NCI-H510A treated with DMSO at 0.1 percent for 48 hours (cell line): ENCODE measurements at regions not wholly inside any gene's neighbourhood (a gene's known extent, or its start where the extent isn't known, plus 50 kb on each side); places are given as distances from the start of the nearest gene placed in this dataset.
"Not testable (repeated sequence)": the region's sequence is repeated elsewhere in the genome, so short reads cannot be mapped to it uniquely, and the experiment has no call there.

Source experiments
- DNase-seq: peaks from one replicate; lab custom pipeline; 2025; lab: John Stamatoyannopoulos, UW

DNA sequence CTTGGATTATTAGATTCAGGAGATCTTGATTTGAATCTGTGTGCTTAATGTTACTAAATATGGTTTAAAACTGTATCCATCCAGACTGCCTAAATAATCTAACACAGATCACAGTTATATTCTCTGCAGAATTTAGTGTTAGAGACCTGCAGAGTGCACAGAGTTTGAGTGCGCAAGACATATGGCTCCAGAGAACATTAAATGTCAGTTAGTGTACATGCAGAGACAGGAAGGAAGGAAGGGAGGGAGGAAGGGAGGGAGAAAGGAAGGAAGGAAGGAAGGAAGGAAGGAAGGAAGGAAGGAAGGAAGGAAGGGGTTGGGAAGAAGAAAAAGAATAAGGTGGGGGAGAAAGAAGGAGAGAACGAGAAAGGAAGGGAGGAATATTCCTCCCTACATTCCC is 210.0 kb upstream of the COX7C start:
- DNase-seq, result no peak

- no peak for DNase-seq
These were observed 206.1 kb upstream of the COX7C start for GRCh38 chr5:86411596-86411995.

DNA sequence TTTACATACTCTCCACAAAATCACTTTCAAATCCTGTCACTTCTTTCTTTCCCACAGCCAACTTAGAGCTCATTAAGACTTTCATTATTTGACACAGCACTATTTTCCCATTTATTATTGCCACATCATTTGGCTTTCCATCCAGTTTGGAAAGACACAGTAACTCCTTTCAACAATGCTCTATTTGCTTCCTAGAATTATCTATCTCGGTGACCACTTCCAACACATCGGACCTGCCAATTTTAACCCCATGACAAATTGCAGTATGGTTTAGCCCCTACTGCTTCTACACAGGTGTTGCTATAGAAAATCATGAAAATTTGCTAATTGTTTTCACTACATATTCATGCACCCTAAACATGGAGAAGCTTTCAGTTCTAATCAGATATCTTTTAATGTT is 190.6 kb upstream of the COX7C start:
- DNase-seq, result no peak

DNA sequence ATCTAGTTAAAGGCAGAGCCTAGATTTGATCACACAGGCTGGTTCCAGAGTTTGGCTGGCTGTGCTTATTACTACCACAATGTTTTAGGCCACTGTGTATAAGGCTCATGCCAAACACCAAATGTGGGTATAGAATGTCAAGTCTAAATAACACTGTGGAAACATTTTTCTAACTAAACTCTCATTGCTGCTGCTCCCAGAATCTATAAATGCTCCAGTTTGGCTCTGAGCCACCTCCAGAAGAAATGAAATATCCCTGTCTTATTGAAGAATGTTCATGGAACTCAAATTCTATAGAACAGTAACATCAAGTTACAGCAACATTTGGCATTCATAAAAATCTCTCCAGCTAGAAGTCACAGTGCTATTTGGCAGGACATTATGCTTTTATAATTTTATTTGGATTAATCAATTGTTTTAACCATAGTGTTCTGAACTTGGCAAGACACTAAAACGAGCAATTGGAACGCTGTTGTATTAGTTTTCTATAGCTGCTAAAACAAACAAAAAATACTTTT is 178.1 kb upstream of the COX7C start:
- DNase-seq, result no peak

- no peak for DNase-seq
These were observed 175.6 kb upstream of the COX7C start for GRCh38 chr5:86442036-86442745.

DNA sequence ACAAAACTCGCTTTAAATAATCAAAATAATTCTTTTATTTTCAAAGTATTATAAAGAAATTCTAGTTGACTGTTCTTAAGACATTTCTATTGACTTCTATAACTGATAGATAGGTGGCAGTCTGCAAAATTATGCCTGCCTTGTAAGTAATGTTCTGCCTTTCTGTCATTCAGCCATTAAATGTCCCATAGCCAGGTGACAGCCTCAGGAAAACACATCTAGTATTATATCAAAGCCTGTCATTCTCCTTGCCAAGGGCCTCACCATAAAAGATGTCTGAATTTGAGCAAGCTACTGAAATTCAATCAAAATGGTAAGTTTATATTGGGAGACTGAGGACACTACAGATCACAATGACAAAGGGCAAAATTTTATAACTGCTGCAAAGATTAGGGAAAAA is 170.4 kb upstream of the COX7C start:
- no peak for DNase-seq

- no peak for DNase-seq
These were observed 165.5 kb upstream of the COX7C start for GRCh38 chr5:86452251-86452650.

DNA sequence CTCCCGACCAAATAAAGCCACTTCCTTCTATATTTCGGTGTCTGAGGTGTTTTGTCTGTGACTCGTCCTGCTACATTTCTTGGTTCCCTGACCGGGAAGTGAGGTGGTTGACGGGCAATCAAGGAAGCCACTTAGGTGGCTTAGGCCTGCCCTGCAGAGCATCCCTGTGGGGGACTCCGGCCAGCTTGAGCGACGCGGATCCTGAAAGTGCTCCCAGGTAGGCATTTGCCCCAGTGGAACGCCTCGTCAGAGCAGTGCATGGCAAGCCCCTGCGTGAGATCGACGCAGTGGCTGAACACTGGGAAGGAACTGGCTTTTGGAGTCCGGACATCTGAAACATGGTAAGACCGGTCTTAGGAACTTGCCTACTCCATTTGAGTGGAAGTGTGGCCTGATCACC is 157.2 kb upstream of the COX7C start:
- DNase-seq, result no peak

DNA sequence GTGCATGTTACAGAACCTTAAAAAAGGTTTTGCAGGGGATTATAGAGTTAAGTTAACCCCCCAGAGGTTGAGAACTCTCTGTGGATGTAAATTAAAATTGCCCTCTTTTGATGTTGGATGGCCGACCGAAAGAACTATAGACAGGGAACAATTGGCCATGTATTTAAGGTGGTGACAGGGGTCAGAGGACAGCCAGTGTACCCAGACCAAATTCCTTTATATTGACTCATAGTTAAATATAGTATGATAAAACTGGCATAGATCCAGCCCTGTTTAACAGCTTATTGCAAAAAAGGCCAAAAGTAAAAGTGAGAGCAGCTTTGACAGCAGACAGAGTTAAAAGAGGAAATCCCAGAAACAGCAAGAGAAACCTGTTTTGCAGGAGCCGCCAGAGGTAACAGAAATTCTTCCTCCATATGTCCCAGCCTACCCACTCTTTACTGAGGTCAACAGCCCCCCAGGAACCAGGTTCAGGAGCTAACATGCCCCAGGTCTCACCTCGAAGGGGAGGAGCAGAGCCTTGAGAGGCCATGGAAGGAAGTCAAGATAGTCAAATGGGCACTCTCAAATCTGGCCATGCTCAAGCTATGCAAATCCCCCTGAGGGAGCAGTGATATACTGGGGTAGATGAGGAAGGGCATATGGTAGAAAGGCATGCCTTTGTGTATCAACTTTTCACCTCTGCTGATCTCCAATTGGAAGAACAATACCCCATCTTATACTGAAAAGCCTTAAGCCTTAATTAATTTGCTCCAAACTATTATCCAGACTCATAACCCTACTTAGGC is 156.4 kb upstream of the COX7C start:
- DNase-seq, result no peak

- DNase-seq, result no peak
These were observed 154.4 kb upstream of the COX7C start for GRCh38 chr5:86463339-86463738.

GRCh38 chr5:86465052-86465838 is 152.5 kb upstream of the COX7C start:
- no peak for DNase-seq

GRCh38 chr5:86466721-86467120 is 151.0 kb upstream of the COX7C start:
- DNase-seq, result not testable (repeated sequence)

- no peak for DNase-seq
These were observed 135.7 kb upstream of the COX7C start for GRCh38 chr5:86482008-86482407.

- no peak for DNase-seq
These were observed 124.0 kb upstream of the COX7C start for GRCh38 chr5:86493777-86494176.

GRCh38 chr5:86500947-86501346 is 116.8 kb upstream of the COX7C start:
- DNase-seq, result no peak

DNA sequence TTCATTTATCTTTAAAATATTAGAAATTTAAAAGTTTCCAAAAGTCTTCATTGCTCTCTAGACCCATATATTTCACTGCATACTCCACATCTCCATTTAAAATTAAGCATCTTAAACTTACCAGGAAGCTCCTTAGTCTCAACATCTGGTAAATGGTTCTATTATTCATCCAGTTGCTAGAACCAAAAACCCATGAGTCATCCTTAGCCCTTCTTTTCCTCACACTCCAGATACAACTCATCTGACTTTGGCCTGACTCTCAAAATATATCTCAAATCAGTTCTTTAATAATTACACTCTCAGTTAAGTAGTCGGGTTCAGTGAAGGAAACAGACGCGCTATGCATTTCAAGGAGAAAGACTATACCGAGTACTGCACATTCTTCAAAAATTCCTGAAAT is 110.2 kb upstream of the COX7C start:
- DNase-seq, result no peak

DNA sequence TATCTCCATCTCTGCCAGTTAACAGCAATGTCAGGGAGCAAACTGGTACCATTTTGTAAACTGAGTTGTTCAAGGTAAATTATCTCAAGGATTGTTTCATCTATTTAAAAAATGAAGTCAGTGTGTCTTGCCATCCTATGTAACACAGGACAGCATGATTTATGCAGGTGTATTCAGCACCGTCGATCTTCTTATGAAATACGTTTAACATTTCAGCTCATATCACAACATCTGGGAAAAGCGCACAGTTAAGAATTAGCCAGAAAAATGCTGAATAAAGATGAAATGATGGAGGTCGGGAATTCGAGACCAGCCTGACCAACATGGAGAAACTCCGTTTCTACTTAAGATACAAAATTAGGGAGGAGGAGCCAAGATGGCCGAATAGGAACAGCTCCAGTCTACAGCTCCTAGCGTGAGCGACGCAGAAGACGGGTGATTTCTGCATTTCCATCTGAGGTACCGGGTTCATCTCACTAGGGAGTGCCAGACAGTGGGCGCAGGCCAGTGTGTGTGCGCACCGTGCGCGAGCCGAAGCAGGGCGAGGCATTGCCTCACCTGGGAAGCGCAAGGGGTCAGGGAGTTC is 107.3 kb upstream of the COX7C start:
- not testable (repeated sequence) for DNase-seq

GRCh38 chr5:86523718-86524117 is 94.0 kb upstream of the COX7C start:
- no peak for DNase-seq

DNA sequence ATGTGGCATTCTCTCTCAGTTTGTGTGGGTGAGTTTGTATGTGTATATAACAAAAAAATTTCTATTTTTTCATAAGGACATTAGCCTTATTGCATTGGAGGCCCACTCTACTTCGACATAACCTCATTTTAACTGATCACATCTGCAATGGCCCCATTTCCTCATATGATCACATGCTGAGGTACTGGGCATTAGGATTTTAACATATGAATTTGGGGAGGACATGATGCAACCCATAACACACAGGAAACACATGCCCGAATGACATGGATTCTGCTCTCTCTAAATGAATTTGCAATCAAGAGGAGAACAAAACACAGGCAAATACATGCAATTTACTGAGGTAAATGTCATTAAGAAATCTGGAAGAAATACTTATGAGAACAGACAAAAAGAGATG is 92.1 kb upstream of the COX7C start:
- no peak for DNase-seq

- no peak for DNase-seq
These were observed 90.9 kb upstream of the COX7C start for GRCh38 chr5:86526811-86527348.

DNA sequence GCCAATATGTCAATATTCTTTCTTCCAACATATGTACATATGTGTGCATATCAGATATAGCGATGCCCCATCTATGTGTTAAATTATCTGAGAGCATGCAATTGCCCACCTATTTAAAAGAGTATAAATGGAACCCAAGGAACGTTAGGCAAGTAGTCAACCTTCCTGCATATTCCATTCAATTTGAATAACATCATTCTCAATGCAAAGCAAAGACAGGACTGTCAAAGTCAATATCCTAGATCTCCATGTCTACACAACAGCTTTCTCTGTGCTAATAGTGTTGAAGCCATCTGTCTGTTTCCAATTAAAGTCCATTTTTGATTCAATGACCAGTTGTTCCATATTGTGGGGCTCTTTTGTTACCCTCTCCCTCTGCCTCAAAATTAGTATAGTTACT is 85.3 kb upstream of the COX7C start:
- DNase-seq, result no peak

DNA sequence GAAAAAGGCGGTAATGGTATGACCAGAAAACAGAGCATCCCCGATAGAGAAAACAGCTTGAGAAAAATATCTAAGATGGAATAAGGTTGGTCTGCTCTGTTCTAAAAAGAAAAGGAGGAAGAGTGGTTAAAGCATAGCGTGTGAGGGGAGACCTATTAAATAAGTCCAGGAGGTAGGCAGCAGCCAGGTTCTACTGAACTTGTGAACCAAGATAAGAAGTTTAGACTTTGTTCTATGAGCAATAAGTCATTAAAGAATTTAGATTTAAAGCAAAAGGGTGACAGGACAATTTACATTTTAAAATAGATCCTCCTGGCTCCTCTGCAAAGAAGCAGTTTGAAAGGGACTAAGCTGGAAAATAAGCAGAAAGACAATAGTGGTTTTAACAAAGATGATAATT is 81.3 kb upstream of the COX7C start:
- no peak for DNase-seq
